HCT116 (cell line): ENCODE measurements at regions not wholly inside any gene's neighbourhood (a gene's known extent, or its start where the extent isn't known, plus 50 kb on each side); places are given as distances from the start of the nearest gene placed in this dataset.

ENCODE experiments used
- ATAC-seq: fragments of 200-7000 bp; cut with Tn5 transposase; 2 replicates; pipeline ENCODE4 v1.9.1; 2020; ENCODE audit warnings: mild to moderate bottlenecking, moderate library complexity
- BruUV-seq: library from RNA; stranded (reverse); fragments of 400-500 nt; replicated peaks from 2 replicates; lab custom pipeline; 2021; lab: Mats Ljungman, UMichigan
- CTCF ChIA-PET: fragments of 300-600 bp; sonication (Branson Sonifier 250); formaldehyde crosslinking; loops from one replicate; lab custom pipeline; 2021; ENCODE audit warnings: antibody characterized with exemption; lab: Charles Lee
- POLR2A ChIA-PET: fragments of 300-600, 350-600 bp; sonication (Branson Sonifier 250); formaldehyde crosslinking; loops from one replicate; lab custom pipeline; 2021; ENCODE audit warnings: antibody characterized with exemption; lab: Charles Lee
- RAD21 ChIA-PET, 2 experiments: fragments of 300-600 bp; sonication (Branson Sonifier 250); formaldehyde crosslinking; loops; one replicate each; lab custom pipeline; 2023; ENCODE audit warnings: low total read pairs in 2 of 2; ENCODE audit not compliant: uncharacterized antibody in 2 of 2, unreplicated experiment in 2 of 2, low non-redundant PET in 1 of 2; lab: Charles Lee
- DNase-seq: peaks from one replicate; pipeline ENCODE4 v3.0.0-alpha.2; 2010; ENCODE audit warnings: low read depth, low spot score
- H2AFZ ChIP-seq: fragments of 200-600 bp; shearing (Covaris generic), sonication (generic); 2 replicates; pipeline ENCODE4 v1.6.1; 2017; ENCODE audit warnings: low read depth, mixed run types, mixed read lengths, antibody characterized with exemption, low read length; ENCODE audit not compliant: poor library complexity, severe bottlenecking
- H3K27ac ChIP-seq: 2 replicates; pipeline ENCODE4 v1.5.1; 2012; ENCODE audit warnings: low read depth, low read length
- H3K27me3 ChIP-seq: fragments of 200-600 bp; sonication (generic); 2 replicates; pipeline ENCODE4 v1.6.1; 2016; ENCODE audit warnings: mixed run types, low read length, mixed read lengths; ENCODE audit not compliant: insufficient read depth
- H3K36me3 ChIP-seq, 2 experiments: fragments of 200-500 bp in 1 of 2; fragments of 200-600 bp in 1 of 2; sonication (Bioruptor generic) in 1 of 2; sonication (generic) in 1 of 2; 2 replicates each; pipeline versions ENCODE4 v1.5.1 to v1.6.1; 2014 to 2016; ENCODE audit warnings: low read length in 2 of 2, inconsistent platforms in 1 of 2, mixed read lengths in 1 of 2, mixed run types in 1 of 2; ENCODE audit not compliant: insufficient read depth in 2 of 2, control insufficient read depth in 1 of 2
- H3K4me1 ChIP-seq, 2 experiments: fragments of 200-600 bp in 1 of 2; sonication (generic) in 1 of 2; 2 replicates each; pipeline versions ENCODE4 v1.5.1 to v1.6.1; 2012 to 2017; ENCODE audit warnings: low read length in 2 of 2, inconsistent platforms in 1 of 2, mild to moderate bottlenecking in 1 of 2, mixed read lengths in 1 of 2, mixed run types in 1 of 2, moderate library complexity in 1 of 2; ENCODE audit not compliant: insufficient read depth in 2 of 2, control insufficient read depth in 1 of 2
- H3K4me2 ChIP-seq: fragments of 200-600 bp; sonication (generic); 2 replicates; pipeline ENCODE4 v1.6.1; 2017; ENCODE audit warnings: mixed run types, low read length, mixed read lengths
- H3K4me3 ChIP-seq, 2 experiments: fragments of 200-600 bp in 1 of 2; sonication (generic) in 1 of 2; replicated peaks in 1 of 2; 2 replicates each; pipeline ENCODE4 v1.5.1; 2011 to 2016; ENCODE audit warnings: low read length in 2 of 2, control low read depth in 1 of 2, low read depth in 1 of 2, mild to moderate bottlenecking in 1 of 2, mixed read lengths in 1 of 2, mixed run types in 1 of 2
- H3K79me2 ChIP-seq: fragments of 200-600 bp; sonication (generic); 2 replicates; pipeline ENCODE4 v1.6.1; 2017; ENCODE audit warnings: mild to moderate bottlenecking, mixed run types, low read length, moderate library complexity, mixed read lengths; ENCODE audit not compliant: insufficient read depth
- H3K9ac ChIP-seq: fragments of 200-600 bp; sonication (generic); 2 replicates; pipeline ENCODE4 v1.6.1; 2016; ENCODE audit warnings: low read length, mixed read lengths
- H3K9me2 ChIP-seq: fragments of 200-600 bp; sonication (generic), shearing (Covaris generic); 2 replicates; pipeline ENCODE4 v1.6.1; 2017; ENCODE audit warnings: mixed run types, mild to moderate bottlenecking, moderate library complexity; ENCODE audit not compliant: insufficient read depth
- H3K9me3 ChIP-seq, 2 experiments: fragments of 200-500 bp in 1 of 2; fragments of 200-600 bp in 1 of 2; sonication (Bioruptor generic) in 1 of 2; sonication (generic) in 1 of 2; 2 replicates each; pipeline ENCODE4 v1.6.1; 2014 to 2017; ENCODE audit warnings: low read length in 2 of 2, mixed read lengths in 2 of 2, inconsistent platforms in 1 of 2, low read depth in 1 of 2, mild to moderate bottlenecking in 1 of 2, mixed run types in 1 of 2, moderate library complexity in 1 of 2; ENCODE audit not compliant: control insufficient read depth in 1 of 2, insufficient read depth in 1 of 2
- H4K20me1 ChIP-seq: fragments of 200-600 bp; sonication (generic), shearing (Covaris generic); 2 replicates; pipeline ENCODE4 v1.6.1; 2017; ENCODE audit warnings: mixed run types, mild to moderate bottlenecking, moderate library complexity; ENCODE audit not compliant: insufficient read depth
- ATF3 ChIP-seq: IDR thresholded peaks from 2 replicates; pipeline ENCODE4 v1.6.1; 2012
- CEBPB ChIP-seq: IDR thresholded peaks from 2 replicates; pipeline ENCODE4 v1.6.1; 2012; ENCODE audit warnings: low read depth
- EGR1 ChIP-seq: IDR thresholded peaks from 2 replicates; pipeline ENCODE4 v1.6.1; 2012; ENCODE audit warnings: low read depth
- JUND ChIP-seq: IDR thresholded peaks from 2 replicates; pipeline ENCODE4 v1.6.1; 2012
- POLR2A ChIP-seq: IDR thresholded peaks from 2 replicates; pipeline ENCODE4 v1.7.0; 2011; ENCODE audit warnings: borderline replicate concordance; ENCODE audit not compliant: insufficient read depth, insufficient read length; ENCODE audit errors: extremely low read depth
- RAD21 ChIP-seq: IDR thresholded peaks from 2 replicates; pipeline ENCODE4 v1.6.1; 2012; ENCODE audit warnings: low read depth, mild to moderate bottlenecking
- REST ChIP-seq: IDR thresholded peaks from 2 replicates; pipeline ENCODE4 v1.6.1; 2012; ENCODE audit warnings: low read depth
- SIN3A ChIP-seq: IDR thresholded peaks from 2 replicates; pipeline ENCODE4 v1.6.1; 2012; ENCODE audit warnings: low read depth
- YY1 ChIP-seq: IDR thresholded peaks from 2 replicates; pipeline ENCODE4 v1.6.1; 2011; ENCODE audit warnings: low read length, low read depth, moderate library complexity, mild to moderate bottlenecking; ENCODE audit not compliant: insufficient replicate concordance; ENCODE audit errors: extremely low read depth
- ZNF274 ChIP-seq: fragments of 200-500 bp; sonication (Bioruptor generic); IDR thresholded peaks from 2 replicates; pipeline ENCODE4 v1.6.1; 2014; ENCODE audit warnings: mild to moderate bottlenecking, low read depth, low read length, inconsistent platforms
- intact Hi-C: fragments of 100-400 bp; cut with micrococcal nuclease; formaldehyde crosslinking; loops from 2 replicates; pipeline ENCODE4 v1.10.0; 2022
- TF ChIP-seq, protein P1 (sequence below): IDR thresholded peaks from 2 replicates; pipeline ENCODE4 v1.6.1; 2011; ENCODE audit warnings: mild to moderate bottlenecking, low read length, moderate library complexity; ENCODE audit not compliant: insufficient replicate concordance; ENCODE audit errors: extremely low read depth

- Histone ChIP-seq H3K9me3 (no peaks in the 10 kb centered on the region), H3K4me3 (no peak overlapping the region), H3K27me3 (no peaks in the 10 kb centered on the region), H4K20me1 (no peaks in the 10 kb centered on the region), H3K9ac (no peak overlapping the region), H3K79me2 (no peaks in the 10 kb centered on the region), H3K36me3 (no peaks in the 10 kb centered on the region), H3K27ac (no peak overlapping the region), H3K4me1 (no peaks in the 10 kb centered on the region), H3K9me2 (no peaks in the 10 kb centered on the region), H2AFZ (no peak overlapping the region), H3K4me2 (no peak overlapping the region)
- intact Hi-C loops = no loop called here
- ChIA-PET POLR2A (no interaction called here), CTCF (no interaction called here), RAD21 (no interaction called here)
- no TSS peak for BruUV-seq
- DNase-seq (no peak), ATAC-seq (no peak)
- no peak for TF ChIP-seq JUND
- TF ChIP-seq YY1 = no peak
Observed at GRCh38 chr7:22948770-22949169, 65.2 kb downstream of the HYCC1 start.

- Histone ChIP-seq H3K4me3 (no peak overlapping the region), H3K27me3 (no peaks in the 10 kb centered on the region), H3K9me2 (no peaks in the 10 kb centered on the region), H3K9me3 (no peaks in the 10 kb centered on the region), H3K27ac (no peak overlapping the region), H4K20me1 (no peaks in the 10 kb centered on the region), H3K4me2 (no peak overlapping the region), H3K79me2 (no peaks in the 10 kb centered on the region), H3K36me3 (no peaks in the 10 kb centered on the region), H2AFZ (no peak overlapping the region), H3K9ac (no peak overlapping the region), H3K4me1 (no peaks in the 10 kb centered on the region)
- RAD21 ChIA-PET = no interaction called here
- POLR2A ChIA-PET = no interaction called here
- TF ChIP-seq POLR2A = no peak
- TF ChIP-seq SIN3A = no peak
- TF ChIP-seq EGR1 = no peak
- TF ChIP-seq, protein P1, sequence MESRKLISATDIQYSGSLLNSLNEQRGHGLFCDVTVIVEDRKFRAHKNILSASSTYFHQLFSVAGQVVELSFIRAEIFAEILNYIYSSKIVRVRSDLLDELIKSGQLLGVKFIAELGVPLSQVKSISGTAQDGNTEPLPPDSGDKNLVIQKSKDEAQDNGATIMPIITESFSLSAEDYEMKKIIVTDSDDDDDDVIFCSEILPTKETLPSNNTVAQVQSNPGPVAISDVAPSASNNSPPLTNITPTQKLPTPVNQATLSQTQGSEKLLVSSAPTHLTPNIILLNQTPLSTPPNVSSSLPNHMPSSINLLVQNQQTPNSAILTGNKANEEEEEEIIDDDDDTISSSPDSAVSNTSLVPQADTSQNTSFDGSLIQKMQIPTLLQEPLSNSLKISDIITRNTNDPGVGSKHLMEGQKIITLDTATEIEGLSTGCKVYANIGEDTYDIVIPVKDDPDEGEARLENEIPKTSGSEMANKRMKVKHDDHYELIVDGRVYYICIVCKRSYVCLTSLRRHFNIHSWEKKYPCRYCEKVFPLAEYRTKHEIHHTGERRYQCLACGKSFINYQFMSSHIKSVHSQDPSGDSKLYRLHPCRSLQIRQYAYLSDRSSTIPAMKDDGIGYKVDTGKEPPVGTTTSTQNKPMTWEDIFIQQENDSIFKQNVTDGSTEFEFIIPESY = no peak
- no peak for TF ChIP-seq ZNF274
- no peak for TF ChIP-seq YY1
- no peak for TF ChIP-seq ATF3
- TF ChIP-seq JUND = no peak
- TF ChIP-seq RAD21 = no peak
- TF ChIP-seq REST = no peak
- no peak for TF ChIP-seq CEBPB
- intact Hi-C loops = no loop called here
- ATAC-seq (no peak), DNase-seq (no peak)
- no TSS peak for BruUV-seq
- CTCF ChIA-PET = no interaction called here
Observed at GRCh38 chr7:22945584-22945983, 68.3 kb downstream of the HYCC1 start.
